Endothelial cell of umbilical vein (primary cell): ENCODE measurements at regions not wholly inside any gene's neighbourhood (a gene's known extent, or its start where the extent isn't known, plus 50 kb on each side); places are given as distances from the start of the nearest gene placed in this dataset.

ENCODE experiments used
- BruUV-seq: library from RNA; stranded (reverse); fragments of 400-500 nt; replicated peaks from 2 replicates; lab custom pipeline; 2021; lab: Mats Ljungman, UMichigan
- CTCF ChIA-PET: fragments of 300-600, 350-600 bp; sonication (Branson Sonifier 250); formaldehyde crosslinking; loops from one replicate; lab custom pipeline; 2021; ENCODE audit warnings: antibody characterized with exemption, inconsistent platforms; lab: Charles Lee
- POLR2A ChIA-PET: fragments of 300-600, 350-600 bp; sonication (Branson Sonifier 250); formaldehyde crosslinking; loops from one replicate; lab custom pipeline; 2021; ENCODE audit warnings: antibody characterized with exemption, inconsistent platforms; lab: Charles Lee
- DNase-seq: peaks from one replicate; pipeline ENCODE4 v3.0.0-alpha.2; 2011; ENCODE audit warnings: low read depth, low spot score
- FAIRE-seq: peaks from 2 replicates; lab custom pipeline; 2011; peaks lifted over from hg19 to GRCh38; lab: Jason Lieb, UNC
- H2AFZ ChIP-seq: 2 replicates; pipeline ENCODE4 v1.6.0; 2012; ENCODE audit warnings: low read depth, low read length, control low read depth, inconsistent platforms
- H3K27ac ChIP-seq: 2 replicates; pipeline ENCODE4 v1.5.1; 2011; ENCODE audit warnings: low read depth, mild to moderate bottlenecking, control low read depth, low read length, moderate library complexity; ENCODE audit not compliant: insufficient read depth
- H3K27me3 ChIP-seq, 2 experiments: 2 replicates each; pipeline versions ENCODE4 v1.6.0 to v1.6.1; 2011; ENCODE audit warnings: low read length in 2 of 2, mixed read lengths in 1 of 2; ENCODE audit not compliant: control insufficient read depth in 2 of 2, insufficient read depth in 2 of 2
- H3K36me3 ChIP-seq, 2 experiments: 2 replicates in 1 of 2; 3 replicates in 1 of 2; pipeline ENCODE4 v1.5.1; 2011; ENCODE audit warnings: low read length in 2 of 2, mild to moderate bottlenecking in 1 of 2, moderate library complexity in 1 of 2; ENCODE audit not compliant: control insufficient read depth in 2 of 2, insufficient read depth in 2 of 2; ENCODE audit errors: extremely low read depth in 1 of 2
- H3K4me1 ChIP-seq: 3 replicates; pipeline ENCODE4 v1.5.1; 2011; ENCODE audit warnings: mild to moderate bottlenecking, low read length; ENCODE audit not compliant: control insufficient read depth, insufficient read depth; ENCODE audit errors: extremely low read depth
- H3K4me2 ChIP-seq: 2 replicates; pipeline ENCODE4 v1.6.1; 2011; ENCODE audit warnings: low read length, control low read depth, mixed read lengths; ENCODE audit not compliant: insufficient read depth
- H3K4me3 ChIP-seq, 3 experiments: fragments of 200-600 bp in 1 of 3; sonication (generic), shearing (Covaris generic) in 1 of 3; replicated peaks in 1 of 3; 2 replicates each; pipeline ENCODE4 v1.5.1; 2011 to 2016; ENCODE audit warnings: control low read depth in 3 of 3, low read length in 3 of 3, mild to moderate bottlenecking in 2 of 3, inconsistent platforms in 1 of 3, low read depth in 1 of 3, moderate library complexity in 1 of 3; ENCODE audit not compliant: insufficient read depth in 1 of 3
- H3K79me2 ChIP-seq: 2 replicates; pipeline ENCODE4 v1.6.0; 2012; ENCODE audit warnings: low read length, inconsistent platforms; ENCODE audit not compliant: control insufficient read depth, insufficient read depth
- H3K9ac ChIP-seq: replicated peaks from 2 replicates; pipeline ENCODE3; 2011; ENCODE audit warnings: low read length, control low read depth; ENCODE audit not compliant: insufficient read depth; ENCODE audit errors: extremely low read depth
- H3K9me1 ChIP-seq: replicated peaks from 3 replicates; pipeline ENCODE4 v1.6.0; 2011; ENCODE audit warnings: mild to moderate bottlenecking, low read length; ENCODE audit not compliant: control insufficient read depth, insufficient read depth; ENCODE audit errors: extremely low read depth
- H3K9me3 ChIP-seq: replicated peaks from 2 replicates; pipeline ENCODE4 v1.5.1; 2012; ENCODE audit warnings: low read length, inconsistent platforms; ENCODE audit not compliant: control insufficient read depth, insufficient read depth
- H4K20me1 ChIP-seq: replicated peaks from 2 replicates; pipeline ENCODE3; 2011; ENCODE audit warnings: mild to moderate bottlenecking, low read length; ENCODE audit not compliant: control insufficient read depth, insufficient read depth; ENCODE audit errors: extremely low read depth
- EZH2 ChIP-seq: IDR thresholded peaks from 2 replicates; pipeline ENCODE4 v1.6.1; 2012; ENCODE audit warnings: borderline replicate concordance, low read depth, mild to moderate bottlenecking, moderate library complexity, low read length, inconsistent platforms; ENCODE audit not compliant: severe bottlenecking
- FOS ChIP-seq: IDR thresholded peaks from 2 replicates; pipeline ENCODE4 v1.6.1; 2011; ENCODE audit warnings: mild to moderate bottlenecking, low read length, moderate library complexity, borderline replicate concordance; ENCODE audit not compliant: insufficient read depth
- GATA2 ChIP-seq: IDR thresholded peaks from 2 replicates; pipeline ENCODE4 v1.7.0; 2011; ENCODE audit warnings: low read depth, mild to moderate bottlenecking, moderate library complexity, mixed read lengths, low read length; ENCODE audit not compliant: insufficient read length, insufficient read depth
- JUN ChIP-seq: IDR thresholded peaks from 2 replicates; pipeline ENCODE4 v1.6.1; 2011; ENCODE audit warnings: borderline replicate concordance, low read depth; ENCODE audit not compliant: insufficient read length, insufficient read depth
- MYC ChIP-seq: IDR thresholded peaks from one replicate; pipeline ENCODE4 v1.6.1; 2011; ENCODE audit warnings: mild to moderate bottlenecking, low read depth, low read length
- POLR2A ChIP-seq: IDR thresholded peaks from 2 replicates; pipeline ENCODE4 v1.6.1; 2012; ENCODE audit warnings: low read depth, mild to moderate bottlenecking, control low read depth, low read length
- POLR2AphosphoS5 ChIP-seq: IDR thresholded peaks from 2 replicates; pipeline ENCODE4 v1.6.1; 2012; ENCODE audit warnings: low read depth, mild to moderate bottlenecking, control low read depth, low read length, moderate library complexity; ENCODE audit not compliant: insufficient read depth
- dilution Hi-C: fragments of 300-500 bp; cut with MboI; formaldehyde crosslinking; loops from one replicate; pipeline ENCODE4 v1.15.0; 2019; ENCODE audit warnings: low sequenced_read_pairs; ENCODE audit not compliant: extremely low pct_ligation_motif_present
- intact Hi-C: fragments of 100-400 bp; cut with micrococcal nuclease; formaldehyde crosslinking; loops from one replicate; pipeline ENCODE4 v1.10.0; 2022
- TF ChIP-seq, protein P1 (sequence below), 2 donors: IDR thresholded peaks; 1 replicate in 1 of 2; 2 replicates in 1 of 2; pipeline ENCODE4 v1.5.1; 2011; ENCODE audit warnings: low read length in 2 of 2, mild to moderate bottlenecking in 2 of 2, moderate library complexity in 2 of 2, control low read depth in 1 of 2, inconsistent platforms in 1 of 2, low read depth in 1 of 2; ENCODE audit not compliant: insufficient read depth in 1 of 2; ENCODE audit errors: extremely low read depth in 1 of 2
- TF ChIP-seq, protein P2 (sequence below): IDR thresholded peaks from 2 replicates; pipeline ENCODE4 v1.6.1; 2011; ENCODE audit not compliant: insufficient read depth, insufficient read length

DNA sequence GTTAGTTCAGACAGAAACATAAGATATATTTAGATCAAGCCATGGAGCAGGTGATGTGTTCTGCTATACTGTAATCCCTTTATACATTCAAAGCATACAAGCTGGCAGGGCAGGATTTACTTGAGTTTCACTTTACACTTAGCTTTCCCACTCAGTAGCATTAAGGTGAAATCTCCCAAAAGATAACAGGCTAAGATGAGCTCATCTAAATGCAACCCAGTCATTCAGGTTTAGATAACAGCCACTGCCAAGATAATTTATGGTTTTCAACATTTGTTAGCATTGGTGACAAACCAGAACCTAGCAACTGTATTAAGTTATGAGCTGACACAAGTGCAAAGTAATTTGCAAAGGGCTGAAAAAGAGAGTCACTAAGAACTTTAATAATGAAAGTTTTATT, 925.1 kb upstream of the ATXN7L3B start:
- no peaks in the 10 kb centered on the region for H3K4me1 ChIP-seq
- TF ChIP-seq, protein P1, sequence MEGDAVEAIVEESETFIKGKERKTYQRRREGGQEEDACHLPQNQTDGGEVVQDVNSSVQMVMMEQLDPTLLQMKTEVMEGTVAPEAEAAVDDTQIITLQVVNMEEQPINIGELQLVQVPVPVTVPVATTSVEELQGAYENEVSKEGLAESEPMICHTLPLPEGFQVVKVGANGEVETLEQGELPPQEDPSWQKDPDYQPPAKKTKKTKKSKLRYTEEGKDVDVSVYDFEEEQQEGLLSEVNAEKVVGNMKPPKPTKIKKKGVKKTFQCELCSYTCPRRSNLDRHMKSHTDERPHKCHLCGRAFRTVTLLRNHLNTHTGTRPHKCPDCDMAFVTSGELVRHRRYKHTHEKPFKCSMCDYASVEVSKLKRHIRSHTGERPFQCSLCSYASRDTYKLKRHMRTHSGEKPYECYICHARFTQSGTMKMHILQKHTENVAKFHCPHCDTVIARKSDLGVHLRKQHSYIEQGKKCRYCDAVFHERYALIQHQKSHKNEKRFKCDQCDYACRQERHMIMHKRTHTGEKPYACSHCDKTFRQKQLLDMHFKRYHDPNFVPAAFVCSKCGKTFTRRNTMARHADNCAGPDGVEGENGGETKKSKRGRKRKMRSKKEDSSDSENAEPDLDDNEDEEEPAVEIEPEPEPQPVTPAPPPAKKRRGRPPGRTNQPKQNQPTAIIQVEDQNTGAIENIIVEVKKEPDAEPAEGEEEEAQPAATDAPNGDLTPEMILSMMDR (IDR thresholded peaks at IDR 0.05; ENCODE audit: extremely low read depth in 1 of 2, insufficient read depth in 1 of 2, low read depth in 1 of 2, low read length in 2 of 2) = no peak
- no peak for TF ChIP-seq JUN
- no peak for TF ChIP-seq GATA2
- no peak for TF ChIP-seq POLR2A
- TF ChIP-seq MYC = no peak
- H4K20me1 ChIP-seq = no peaks in the 10 kb centered on the region
- H3K4me3 ChIP-seq = no peak overlapping the region
- H3K36me3 ChIP-seq = no peaks in the 10 kb centered on the region
- no TSS peak for BruUV-seq
- FAIRE-seq (no peak), DNase-seq (no peak)
- no peak overlapping the region for H3K4me2 ChIP-seq
- ChIA-PET CTCF (no interaction called here), POLR2A (no interaction called here)
- dilution Hi-C loops (no loop called here), intact Hi-C loops (no loop called here)
- no peak overlapping the region for H3K27ac ChIP-seq
- H3K9ac ChIP-seq = no peak overlapping the region
- H3K27me3 ChIP-seq = no peaks in the 10 kb centered on the region
- no peaks in the 10 kb centered on the region for H3K9me1 ChIP-seq
- H3K79me2 ChIP-seq = no peaks in the 10 kb centered on the region
- no peak overlapping the region for H2AFZ ChIP-seq
- peaks cover 3% of the 10 kb centered on the region for H3K9me3 ChIP-seq

- Histone ChIP-seq H3K9me1 (no peaks in the 10 kb centered on the region), H3K36me3 (no peaks in the 10 kb centered on the region)
- POLR2A ChIA-PET = no interaction called here
Observed at GRCh38 chr12:73623421-73623820, 914.2 kb upstream of the ATXN7L3B start.

More at GRCh38 chr12:73623421-73623820, 914.2 kb upstream of the ATXN7L3B start:
- DNase-seq (no peak), FAIRE-seq (no peak)
- no peaks in the 10 kb centered on the region for H3K27me3 ChIP-seq
- TF ChIP-seq, protein P2, sequence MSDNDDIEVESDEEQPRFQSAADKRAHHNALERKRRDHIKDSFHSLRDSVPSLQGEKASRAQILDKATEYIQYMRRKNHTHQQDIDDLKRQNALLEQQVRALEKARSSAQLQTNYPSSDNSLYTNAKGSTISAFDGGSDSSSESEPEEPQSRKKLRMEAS = no peak
- TF ChIP-seq EZH2 (no peak), POLR2A (no peak), GATA2 (no peak), POLR2AphosphoS5 (no peak), JUN (no peak), FOS (no peak), MYC (no peak)
- TF ChIP-seq, protein P1 (IDR thresholded peaks at IDR 0.05; ENCODE audit: extremely low read depth in 1 of 2, insufficient read depth in 1 of 2, low read depth in 1 of 2, low read length in 2 of 2) = no peak
- H3K79me2 ChIP-seq = no peaks in the 10 kb centered on the region
- H3K4me1 ChIP-seq = no peaks in the 10 kb centered on the region
- dilution Hi-C loops (no loop called here), intact Hi-C loops (no loop called here)
- H3K4me2 ChIP-seq = no peak overlapping the region
- no TSS peak for BruUV-seq
- H2AFZ ChIP-seq = no peak overlapping the region
- H3K4me3 ChIP-seq = no peak overlapping the region
- CTCF ChIA-PET = no interaction called here
- no peak overlapping the region for H3K27ac ChIP-seq
- H3K9ac ChIP-seq = no peak overlapping the region
- H4K20me1 ChIP-seq = no peaks in the 10 kb centered on the region
- H3K9me3 ChIP-seq = no peaks in the 10 kb centered on the region
